ENCODE measurements at regions not wholly inside any gene's neighbourhood (a gene's known extent, or its start where the extent isn't known, plus 50 kb on each side); places are given as distances from the start of the nearest gene placed in this dataset.

DNA sequence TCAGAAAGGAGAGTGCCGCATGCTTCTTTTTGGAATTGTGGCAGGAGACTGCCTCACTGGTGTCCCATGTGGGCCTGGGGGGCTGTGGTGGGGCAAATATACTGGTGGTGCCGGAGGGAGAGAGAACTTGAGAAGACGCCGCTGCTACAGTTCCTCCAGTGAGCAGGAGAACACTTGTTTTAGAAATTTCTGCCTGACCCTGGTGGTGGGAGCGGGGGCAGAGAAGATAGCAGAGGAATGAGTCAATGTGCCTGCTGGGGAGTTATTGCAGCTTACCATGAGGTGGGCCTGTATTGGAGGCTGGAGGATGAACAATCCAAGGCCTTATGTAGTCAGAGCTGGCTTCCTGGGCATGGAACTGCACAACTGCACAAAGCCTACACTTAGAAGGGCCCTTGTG is 211.8 kb downstream of the SNAPC1 start:
- CTCF ChIA-PET: no interaction called here
- POLR2A ChIA-PET: no interaction called here
- no peak overlapping the region for H3K27ac Mint-ChIP-seq (ENCODE audit: unreplicated experiment)

DNA sequence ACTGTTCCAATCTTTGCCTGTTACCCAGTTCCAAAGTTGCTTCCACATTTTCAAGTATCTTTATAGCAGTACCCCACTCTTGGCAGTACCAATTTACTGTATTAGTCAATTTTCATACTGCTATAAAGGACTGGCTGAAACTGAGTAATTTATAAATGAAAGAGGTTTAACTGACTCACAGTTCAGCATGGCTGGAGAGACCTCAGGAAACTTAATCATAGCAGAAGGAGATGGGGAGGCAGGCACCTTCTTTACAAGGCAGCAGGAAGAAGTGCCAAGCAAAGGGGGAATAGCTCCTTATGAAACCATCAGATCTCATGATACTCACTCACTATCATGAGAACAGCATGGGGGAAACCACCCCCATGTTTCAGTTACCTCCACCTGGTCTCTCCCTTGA is 215.0 kb downstream of the SNAPC1 start:
- intact Hi-C loops (cut with micrococcal nuclease; ENCODE audit: unreplicated experiment): no loop called here
- no peak overlapping the region for H3K4me3 ChIP-seq (ENCODE audit: low read depth, low read length)
- peaks cover 18% of the 10 kb centered on the region for H3K9me3 Mint-ChIP-seq (ENCODE audit: unreplicated experiment)
- CTCF ChIA-PET: no interaction called here
- no peaks in the 10 kb centered on the region for H3K36me3 Mint-ChIP-seq (ENCODE audit: insufficient read depth, unreplicated experiment)
- H3K4me3 Mint-ChIP-seq (ENCODE audit: unreplicated experiment): no peak overlapping the region
- BruUV-seq (replicated peaks): no TSS peak
- TF ChIP-seq, protein P1, sequence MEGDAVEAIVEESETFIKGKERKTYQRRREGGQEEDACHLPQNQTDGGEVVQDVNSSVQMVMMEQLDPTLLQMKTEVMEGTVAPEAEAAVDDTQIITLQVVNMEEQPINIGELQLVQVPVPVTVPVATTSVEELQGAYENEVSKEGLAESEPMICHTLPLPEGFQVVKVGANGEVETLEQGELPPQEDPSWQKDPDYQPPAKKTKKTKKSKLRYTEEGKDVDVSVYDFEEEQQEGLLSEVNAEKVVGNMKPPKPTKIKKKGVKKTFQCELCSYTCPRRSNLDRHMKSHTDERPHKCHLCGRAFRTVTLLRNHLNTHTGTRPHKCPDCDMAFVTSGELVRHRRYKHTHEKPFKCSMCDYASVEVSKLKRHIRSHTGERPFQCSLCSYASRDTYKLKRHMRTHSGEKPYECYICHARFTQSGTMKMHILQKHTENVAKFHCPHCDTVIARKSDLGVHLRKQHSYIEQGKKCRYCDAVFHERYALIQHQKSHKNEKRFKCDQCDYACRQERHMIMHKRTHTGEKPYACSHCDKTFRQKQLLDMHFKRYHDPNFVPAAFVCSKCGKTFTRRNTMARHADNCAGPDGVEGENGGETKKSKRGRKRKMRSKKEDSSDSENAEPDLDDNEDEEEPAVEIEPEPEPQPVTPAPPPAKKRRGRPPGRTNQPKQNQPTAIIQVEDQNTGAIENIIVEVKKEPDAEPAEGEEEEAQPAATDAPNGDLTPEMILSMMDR (IDR thresholded peaks at IDR 0.05; ENCODE audit: insufficient read depth in 1 of 2, low read depth in 1 of 2, low read length in 1 of 2, severe bottlenecking in 1 of 2, unreplicated experiment in 1 of 2): no peak
- H3K9me3 ChIP-seq: peaks cover 11% of the 10 kb centered on the region; the same call in 1 of the 2 replicates
- no peaks in the 10 kb centered on the region for H3K4me1 ChIP-seq
- DNase-seq: no peak
- no peak overlapping the region for H3K27ac Mint-ChIP-seq (ENCODE audit: unreplicated experiment)
- H3K36me3 ChIP-seq (ENCODE audit: control insufficient read depth, insufficient read depth, low read length): no peaks in the 10 kb centered on the region
- no peaks in the 10 kb centered on the region for H3K27me3 ChIP-seq (replicated peaks; ENCODE audit: control insufficient read depth, insufficient read depth, low read length)
- H3K27me3 Mint-ChIP-seq (ENCODE audit: insufficient read depth, unreplicated experiment): no peaks in the 10 kb centered on the region
- peaks cover 6% of the 10 kb centered on the region for H3K4me1 Mint-ChIP-seq (ENCODE audit: low read depth, unreplicated experiment)
- POLR2A ChIA-PET: no interaction called here

More for the DNA sequence above, 211.8 kb downstream of the SNAPC1 start:
- DNase-seq: no peak
- Mint-ChIP-seq H3K9me3 (ENCODE audit: unreplicated experiment) (peaks cover 18% of the 10 kb centered on the region), H3K36me3 (ENCODE audit: insufficient read depth, unreplicated experiment) (no peaks in the 10 kb centered on the region), H3K4me3 (ENCODE audit: unreplicated experiment) (no peak overlapping the region), H3K27me3 (ENCODE audit: insufficient read depth, unreplicated experiment) (no peaks in the 10 kb centered on the region), H3K4me1 (ENCODE audit: low read depth, unreplicated experiment) (peaks cover 6% of the 10 kb centered on the region)
- TF ChIP-seq, protein P1 (IDR thresholded peaks at IDR 0.05; ENCODE audit: insufficient read depth in 1 of 2, low read depth in 1 of 2, low read length in 1 of 2, severe bottlenecking in 1 of 2, unreplicated experiment in 1 of 2): no peak
- no peaks in the 10 kb centered on the region for H3K4me1 ChIP-seq
- H3K27me3 ChIP-seq (replicated peaks; ENCODE audit: control insufficient read depth, insufficient read depth, low read length): no peaks in the 10 kb centered on the region
- intact Hi-C loops (cut with micrococcal nuclease; ENCODE audit: unreplicated experiment): no loop called here
- H3K36me3 ChIP-seq (ENCODE audit: control insufficient read depth, insufficient read depth, low read length): no peaks in the 10 kb centered on the region
- no peak overlapping the region for H3K4me3 ChIP-seq (ENCODE audit: low read depth, low read length)
- H3K9me3 ChIP-seq: peaks cover 11% of the 10 kb centered on the region; the same call in 1 of the 2 replicates
- BruUV-seq (replicated peaks): no TSS peak

DNA sequence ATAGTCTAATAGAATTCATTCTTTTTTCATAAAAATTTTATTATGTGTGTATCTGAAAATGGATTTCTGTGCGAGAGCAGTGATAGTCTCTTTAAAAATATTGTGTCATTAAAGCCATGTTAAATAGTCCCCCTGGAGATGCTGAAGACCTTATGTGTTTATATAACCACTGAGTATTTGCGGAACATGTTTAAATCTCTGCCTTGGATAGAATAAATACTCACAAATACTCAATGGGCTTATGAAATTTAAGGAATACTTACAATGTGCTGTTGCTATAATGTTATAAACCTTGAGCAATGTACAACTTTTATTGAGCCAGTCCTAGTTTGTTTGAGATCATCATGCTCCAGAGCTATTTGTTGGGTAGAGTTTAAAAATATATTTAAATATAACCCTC is 226.0 kb downstream of the SNAPC1 start:
- POLR2A ChIA-PET: no interaction called here
- no peak for DNase-seq
- Histone ChIP-seq H3K4me3 (ENCODE audit: low read depth, low read length) (no peak overlapping the region), H3K36me3 (ENCODE audit: control insufficient read depth, insufficient read depth, low read length) (no peaks in the 10 kb centered on the region), H3K4me1 (no peaks in the 10 kb centered on the region), H3K27me3 (replicated peaks; ENCODE audit: control insufficient read depth, insufficient read depth, low read length) (no peaks in the 10 kb centered on the region), H3K9me3 (no peaks in the 10 kb centered on the region)
- H3K9me3 Mint-ChIP-seq (ENCODE audit: unreplicated experiment): no peaks in the 10 kb centered on the region
- H3K4me3 Mint-ChIP-seq (ENCODE audit: unreplicated experiment): no peak overlapping the region
- CTCF ChIA-PET: no interaction called here
- TF ChIP-seq, protein P1 (IDR thresholded peaks at IDR 0.05; ENCODE audit: insufficient read depth in 1 of 2, low read depth in 1 of 2, low read length in 1 of 2, severe bottlenecking in 1 of 2, unreplicated experiment in 1 of 2): no peak
- intact Hi-C loops (cut with micrococcal nuclease; ENCODE audit: unreplicated experiment): no loop called here
- no peaks in the 10 kb centered on the region for H3K4me1 Mint-ChIP-seq (ENCODE audit: low read depth, unreplicated experiment)
- BruUV-seq (replicated peaks): no TSS peak
- H3K27ac Mint-ChIP-seq (ENCODE audit: unreplicated experiment): no peak overlapping the region
- H3K36me3 Mint-ChIP-seq (ENCODE audit: insufficient read depth, unreplicated experiment): no peaks in the 10 kb centered on the region
- no peaks in the 10 kb centered on the region for H3K27me3 Mint-ChIP-seq (ENCODE audit: insufficient read depth, unreplicated experiment)
